B cell (primary cell): ENCODE measurements at regions not wholly inside any gene's neighbourhood (a gene's known extent, or its start where the extent isn't known, plus 50 kb on each side); places are given as distances from the start of the nearest gene placed in this dataset.

Experiments used
- EZH2 ChIP-seq: IDR thresholded peaks from 2 replicates; pipeline ENCODE4 v1.6.1; 2012; ENCODE audit warnings: borderline replicate concordance, low read depth, mild to moderate bottlenecking, moderate library complexity, low read length; ENCODE audit not compliant: insufficient read depth, poor library complexity, severe bottlenecking
- TF ChIP-seq, protein P1 (sequence below): fragments of 200-600 bp; IDR thresholded peaks from one replicate; pipeline ENCODE4 v1.8.0; 2022; ENCODE audit warnings: antibody characterized with exemption, mild to moderate bottlenecking

DNA sequence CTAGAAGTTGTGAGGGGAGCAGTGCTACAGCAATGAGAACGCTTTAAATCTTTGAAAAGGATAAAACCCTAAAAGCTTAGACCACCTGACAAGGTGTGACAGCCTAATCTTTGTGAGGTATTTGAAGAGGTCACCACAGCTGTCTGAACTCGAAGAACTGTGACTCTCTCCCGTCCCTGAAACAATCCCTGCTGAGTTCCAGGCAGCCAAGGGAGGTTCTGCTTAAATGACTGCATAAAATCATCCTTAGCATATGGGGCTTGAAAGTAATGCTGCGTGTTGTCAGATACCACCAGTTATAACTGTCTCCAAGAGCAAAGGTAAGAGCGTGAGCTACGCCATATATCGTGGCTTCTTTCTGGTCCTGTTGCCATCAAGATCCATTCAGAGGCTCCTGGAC, 696.3 kb downstream of the PCDH7 start:
- TF ChIP-seq, protein P1, sequence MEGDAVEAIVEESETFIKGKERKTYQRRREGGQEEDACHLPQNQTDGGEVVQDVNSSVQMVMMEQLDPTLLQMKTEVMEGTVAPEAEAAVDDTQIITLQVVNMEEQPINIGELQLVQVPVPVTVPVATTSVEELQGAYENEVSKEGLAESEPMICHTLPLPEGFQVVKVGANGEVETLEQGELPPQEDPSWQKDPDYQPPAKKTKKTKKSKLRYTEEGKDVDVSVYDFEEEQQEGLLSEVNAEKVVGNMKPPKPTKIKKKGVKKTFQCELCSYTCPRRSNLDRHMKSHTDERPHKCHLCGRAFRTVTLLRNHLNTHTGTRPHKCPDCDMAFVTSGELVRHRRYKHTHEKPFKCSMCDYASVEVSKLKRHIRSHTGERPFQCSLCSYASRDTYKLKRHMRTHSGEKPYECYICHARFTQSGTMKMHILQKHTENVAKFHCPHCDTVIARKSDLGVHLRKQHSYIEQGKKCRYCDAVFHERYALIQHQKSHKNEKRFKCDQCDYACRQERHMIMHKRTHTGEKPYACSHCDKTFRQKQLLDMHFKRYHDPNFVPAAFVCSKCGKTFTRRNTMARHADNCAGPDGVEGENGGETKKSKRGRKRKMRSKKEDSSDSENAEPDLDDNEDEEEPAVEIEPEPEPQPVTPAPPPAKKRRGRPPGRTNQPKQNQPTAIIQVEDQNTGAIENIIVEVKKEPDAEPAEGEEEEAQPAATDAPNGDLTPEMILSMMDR: no peak
- TF ChIP-seq EZH2: no peak
